ENCODE measurements at regions not wholly inside any gene's neighbourhood (a gene's known extent, or its start where the extent isn't known, plus 50 kb on each side); places are given as distances from the start of the nearest gene placed in this dataset.
A peak's percentile ranks its signal among the peaks of the same experiment; 100 is the strongest.

GRCh38 chr1:224505454-224506093 lies 71.0 kb upstream of the WDR26 start:
- DNase-seq = no peak

- no peak for DNase-seq
Observed at GRCh38 chr1:224506141-224506814, 71.7 kb upstream of the WDR26 start.

- no peak for DNase-seq
Observed at GRCh38 chr1:224507771-224508523, 73.3 kb upstream of the WDR26 start.

GRCh38 chr1:224509907-224510306 lies 75.3 kb upstream of the WDR26 start:
- DNase-seq = no peak

- no peak for DNase-seq
Observed at GRCh38 chr1:224510880-224511645, 76.5 kb upstream of the WDR26 start.

- no peak for DNase-seq
Observed at GRCh38 chr1:224512600-224513151, 78.1 kb upstream of the WDR26 start.

- no peak for DNase-seq
Observed at GRCh38 chr1:224513383-224513782, 78.8 kb upstream of the WDR26 start.

- DNase-seq = peak; percentile 40
Observed at GRCh38 chr1:224513787-224514209, 79.2 kb upstream of the WDR26 start.

GRCh38 chr1:224517171-224517570 lies 82.6 kb upstream of the WDR26 start:
- DNase-seq = no peak

- no peak for DNase-seq
Observed at GRCh38 chr1:224518528-224518927, 83.9 kb upstream of the WDR26 start.

GRCh38 chr1:224519874-224520273 lies 85.3 kb upstream of the WDR26 start:
- DNase-seq = no peak

GRCh38 chr1:224520808-224521207 lies 86.2 kb upstream of the WDR26 start:
- DNase-seq = no peak

GRCh38 chr1:224521904-224522734 lies 87.5 kb upstream of the WDR26 start:
- no peak for DNase-seq

GRCh38 chr1:224523676-224524075 lies 89.1 kb upstream of the WDR26 start:
- DNase-seq = no peak

GRCh38 chr1:224524679-224525078 lies 90.1 kb upstream of the WDR26 start:
- DNase-seq = peak; percentile 30

GRCh38 chr1:224525411-224526040 lies 90.6 kb upstream of the CNIH3 start:
- DNase-seq = peak; percentile 14

- DNase-seq = no peak
Observed at GRCh38 chr1:224526771-224527170, 89.3 kb upstream of the CNIH3 start.

- DNase-seq = peak; percentile 12
Observed at GRCh38 chr1:224528900-224529299, 87.2 kb upstream of the CNIH3 start.

- no peak for DNase-seq
Observed at GRCh38 chr1:224529844-224530243, 86.3 kb upstream of the CNIH3 start.

GRCh38 chr1:224533517-224533916 lies 82.6 kb upstream of the CNIH3 start:
- DNase-seq = no peak

- DNase-seq = no peak
Observed at GRCh38 chr1:224534731-224535130, 81.4 kb upstream of the CNIH3 start.
